GM18517 (cell line): ENCODE measurements at regions not wholly inside any gene's neighbourhood (a gene's known extent, or its start where the extent isn't known, plus 50 kb on each side); places are given as distances from the start of the nearest gene placed in this dataset.
"Not testable (repeated sequence)": the region's sequence is repeated elsewhere in the genome, so short reads cannot be mapped to it uniquely, and the experiment has no call there.

Experiments
- ATAC-seq: cut with Tn5 transposase; IDR thresholded peaks from one replicate; pipeline ENCODE4 v1.9.1; 2021; ENCODE audit warnings: mild to moderate bottlenecking, moderate library complexity; ENCODE audit not compliant: unreplicated experiment

- ATAC-seq = no peak
These were observed 111.7 kb downstream of the RHOU start for GRCh38 chr1:228846952-228847351.

GRCh38 chr1:228847451-228847850 lies 112.2 kb downstream of the RHOU start:
- ATAC-seq = not testable (repeated sequence)

GRCh38 chr1:228848406-228848805 lies 113.1 kb downstream of the RHOU start:
- ATAC-seq = no peak

- ATAC-seq = peak; percentile 81
These were observed 113.8 kb downstream of the RHOU start for GRCh38 chr1:228849011-228849541.

GRCh38 chr1:228850141-228851100 lies 115.1 kb downstream of the RHOU start:
- no peak for ATAC-seq

GRCh38 chr1:228851193-228851592 lies 115.9 kb downstream of the RHOU start:
- no peak for ATAC-seq

GRCh38 chr1:228851618-228852017 lies 116.3 kb downstream of the RHOU start:
- ATAC-seq = no peak

GRCh38 chr1:228852024-228852423 lies 116.7 kb downstream of the RHOU start:
- ATAC-seq = no peak

- no peak for ATAC-seq
These were observed 117.3 kb downstream of the RHOU start for GRCh38 chr1:228852511-228853088.

GRCh38 chr1:228853191-228853590 lies 117.9 kb downstream of the RHOU start:
- ATAC-seq = no peak

- no peak for ATAC-seq
These were observed 118.4 kb downstream of the RHOU start for GRCh38 chr1:228853637-228854036.

- ATAC-seq = no peak
These were observed 119.6 kb downstream of the RHOU start for GRCh38 chr1:228854907-228855306.

- ATAC-seq = no peak
These were observed 122.3 kb downstream of the RHOU start for GRCh38 chr1:228857611-228858010.

GRCh38 chr1:228860911-228861831 lies 125.9 kb downstream of the RHOU start:
- ATAC-seq = peak; percentile 77

- no peak for ATAC-seq
These were observed 126.5 kb downstream of the RHOU start for GRCh38 chr1:228861832-228862180.

- ATAC-seq = no peak
These were observed 127.5 kb downstream of the RHOU start for GRCh38 chr1:228862542-228863505.

- no peak for ATAC-seq
These were observed 128.5 kb downstream of the RHOU start for GRCh38 chr1:228863776-228864175.

- no peak for ATAC-seq
These were observed 130.5 kb downstream of the RHOU start for GRCh38 chr1:228865627-228866330.

GRCh38 chr1:228866468-228866867 lies 131.2 kb downstream of the RHOU start:
- no peak for ATAC-seq
